HG03025 (cell line): ENCODE measurements at regions not wholly inside any gene's neighbourhood (a gene's known extent, or its start where the extent isn't known, plus 50 kb on each side); places are given as distances from the start of the nearest gene placed in this dataset.
A peak's percentile ranks its signal among the peaks of the same experiment; 100 is the strongest.

ENCODE experiments used
- ATAC-seq: cut with Tn5 transposase; IDR thresholded peaks from one replicate; pipeline ENCODE4 v1.9.1; 2021; ENCODE audit warnings: mild to moderate bottlenecking, moderate library complexity; ENCODE audit not compliant: unreplicated experiment, low FRiP score

DNA sequence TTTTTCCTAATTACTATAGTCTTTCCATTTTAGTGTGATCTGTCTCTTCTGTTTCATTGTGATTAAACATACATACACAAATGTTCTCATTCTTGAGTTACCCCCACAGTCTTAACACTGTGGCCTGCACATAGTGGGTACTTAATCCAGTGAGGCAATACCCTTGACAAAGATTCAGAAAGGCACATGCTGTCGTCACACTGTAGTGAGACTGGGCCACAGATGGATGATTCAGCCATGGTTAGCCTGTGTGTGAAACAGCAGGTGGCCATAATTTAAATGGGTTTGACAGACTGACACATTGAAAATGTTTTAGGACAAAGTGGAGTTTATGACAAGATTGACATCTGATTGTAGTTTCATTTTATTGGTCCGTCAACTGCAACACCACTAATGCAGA, 313.1 kb downstream of the C11orf87 start:
- no peak for ATAC-seq

DNA sequence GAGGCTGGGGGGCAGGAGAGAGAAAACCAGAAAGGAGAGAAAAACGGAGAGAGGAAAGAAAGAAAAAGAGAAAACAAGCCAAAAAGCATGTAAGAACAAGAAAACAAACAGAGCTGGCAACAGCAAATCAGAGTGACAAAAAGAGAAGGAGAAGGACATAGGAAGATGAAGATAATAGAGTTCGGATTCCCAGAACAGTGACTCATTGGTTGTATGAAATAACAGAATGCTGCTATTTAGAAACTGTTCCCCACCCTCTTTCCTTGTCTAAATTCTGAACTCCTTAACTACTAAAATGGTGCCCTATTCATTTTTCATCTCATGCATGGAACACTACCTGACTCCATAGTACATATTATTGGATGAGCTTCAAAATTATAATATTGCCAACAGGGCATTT, 317.4 kb downstream of the C11orf87 start:
- no peak for ATAC-seq

DNA sequence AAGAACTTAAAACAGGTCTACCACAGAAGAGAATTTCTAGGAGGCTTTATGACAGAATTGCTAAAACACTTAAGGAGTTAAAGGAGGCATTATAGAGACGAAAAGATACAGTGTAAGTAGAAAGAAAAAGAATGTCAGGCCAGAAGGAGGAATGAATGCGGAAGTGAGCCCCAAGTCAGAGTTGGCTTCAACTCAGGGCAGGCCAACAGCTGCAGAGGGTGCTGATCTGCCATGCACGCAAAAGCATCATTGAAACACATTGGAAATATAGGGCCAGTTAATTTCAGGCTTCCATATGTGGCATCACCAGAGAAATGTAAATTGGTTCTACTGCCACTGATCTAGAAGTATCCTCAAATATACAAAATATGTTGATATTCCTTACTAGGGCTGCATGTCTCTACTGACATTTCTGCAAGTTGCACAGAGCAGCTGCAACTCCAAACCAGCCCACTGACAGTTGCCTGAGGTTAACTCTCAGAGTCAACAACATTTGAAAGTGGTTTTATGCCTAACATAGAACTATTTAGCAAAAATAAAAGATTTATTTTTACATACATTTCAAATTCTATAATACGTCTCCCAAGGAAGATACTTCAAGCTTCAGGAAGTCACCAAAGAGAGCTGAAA, 324.1 kb downstream of the C11orf87 start:
- ATAC-seq = no peak

DNA sequence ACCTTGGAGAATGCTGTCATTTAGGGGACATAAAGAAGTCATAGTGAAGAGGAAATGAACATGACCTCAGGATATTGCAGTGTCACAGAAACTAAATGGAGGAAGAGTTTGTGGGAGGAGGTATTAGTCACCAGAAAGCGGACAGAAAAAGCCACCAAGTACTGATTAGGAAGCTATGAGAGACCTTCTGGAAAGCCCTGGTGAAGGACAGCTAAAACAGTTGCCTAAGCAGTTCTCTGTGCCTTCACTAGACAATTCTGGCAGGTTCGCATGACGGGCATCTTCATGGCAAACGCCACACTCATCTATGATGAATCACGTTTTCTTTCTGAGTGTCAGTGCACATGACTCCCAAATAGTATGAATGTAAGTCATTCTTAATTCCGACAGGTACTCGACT, 325.8 kb downstream of the C11orf87 start:
- peak; percentile 57 for ATAC-seq

DNA sequence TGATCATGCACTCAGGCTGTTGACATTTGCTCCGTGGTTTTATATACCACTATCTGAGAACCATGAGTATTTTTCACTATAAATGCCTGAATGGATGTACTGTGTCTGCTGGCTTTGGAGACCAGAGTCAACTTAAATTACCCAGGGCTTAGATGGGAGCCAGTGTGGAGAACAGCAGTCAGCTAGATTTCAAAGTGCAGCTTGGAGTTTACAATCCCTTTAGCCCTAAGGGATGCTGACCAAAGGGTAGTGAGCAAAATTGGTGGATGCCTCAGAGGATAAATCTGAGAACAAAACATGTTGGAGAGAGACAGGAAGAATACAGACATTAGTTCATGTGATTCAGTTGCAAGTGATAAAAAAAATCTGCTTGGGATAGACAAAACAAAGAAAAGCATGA, 327.5 kb downstream of the C11orf87 start:
- no peak for ATAC-seq

DNA sequence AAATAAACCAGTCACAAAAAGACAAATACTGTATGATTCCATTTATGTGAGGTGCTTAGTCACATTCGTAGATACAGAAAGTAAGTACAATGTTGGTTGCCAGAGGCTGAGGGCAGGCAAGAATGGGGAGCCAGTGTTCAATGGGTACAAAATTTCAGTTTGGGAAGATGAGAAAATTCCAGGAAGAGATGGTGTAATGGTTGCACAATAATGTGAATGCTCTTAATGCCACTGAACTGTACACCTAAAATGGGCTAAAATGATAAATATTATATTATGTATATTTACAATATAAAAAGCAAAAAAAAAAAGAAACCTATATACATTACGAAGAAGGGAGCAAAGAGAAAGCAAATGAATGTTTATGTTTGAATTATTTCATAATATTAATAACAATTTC, 329.0 kb downstream of the C11orf87 start:
- no peak for ATAC-seq

DNA sequence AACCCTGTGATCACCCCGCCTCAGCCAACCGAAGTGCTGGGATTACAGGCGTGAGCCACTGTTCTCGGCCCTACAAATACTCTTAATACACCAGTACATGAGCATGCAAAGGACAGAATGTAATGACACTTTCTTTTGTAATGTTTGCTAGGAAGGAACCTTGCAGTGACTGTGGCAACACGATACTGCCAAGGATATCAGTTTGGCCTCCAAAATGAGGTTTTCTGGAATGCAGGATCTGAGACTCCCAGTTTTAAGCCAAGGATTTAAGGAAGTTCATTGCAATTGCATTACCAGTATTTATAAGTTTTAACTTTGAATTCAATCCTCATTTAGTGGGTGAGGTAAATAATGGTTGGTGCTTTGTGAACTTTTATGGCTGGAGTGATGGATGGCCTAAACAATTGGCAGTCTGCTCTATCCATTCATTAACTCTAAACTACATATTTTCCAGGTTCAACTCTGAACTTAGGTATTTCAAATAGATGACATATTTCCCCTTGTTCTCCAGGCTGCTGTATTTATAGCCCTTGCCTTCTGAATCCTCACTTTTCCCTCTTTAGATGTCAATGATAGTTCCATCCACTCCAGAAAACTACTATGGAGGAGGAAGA, 330.3 kb downstream of the C11orf87 start:
- ATAC-seq = no peak

DNA sequence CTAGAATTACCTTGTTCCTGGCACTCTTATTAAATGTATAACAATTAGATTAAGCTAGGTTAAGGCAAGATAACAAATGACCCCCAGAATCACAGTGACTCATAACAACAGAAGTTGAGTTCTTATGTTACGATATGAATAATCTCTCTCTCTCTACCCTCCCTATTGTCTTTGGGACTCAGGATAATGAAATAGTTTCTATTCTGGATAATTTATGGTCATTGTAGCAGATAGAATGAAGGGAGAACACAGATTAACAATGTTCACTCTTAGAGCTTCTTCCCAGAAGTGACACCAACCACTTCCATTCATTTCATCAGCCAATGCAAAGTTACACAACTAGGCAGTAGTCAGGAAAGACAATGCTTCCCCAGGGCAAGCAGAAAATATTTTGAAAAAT, 334.5 kb downstream of the C11orf87 start:
- ATAC-seq = no peak

DNA sequence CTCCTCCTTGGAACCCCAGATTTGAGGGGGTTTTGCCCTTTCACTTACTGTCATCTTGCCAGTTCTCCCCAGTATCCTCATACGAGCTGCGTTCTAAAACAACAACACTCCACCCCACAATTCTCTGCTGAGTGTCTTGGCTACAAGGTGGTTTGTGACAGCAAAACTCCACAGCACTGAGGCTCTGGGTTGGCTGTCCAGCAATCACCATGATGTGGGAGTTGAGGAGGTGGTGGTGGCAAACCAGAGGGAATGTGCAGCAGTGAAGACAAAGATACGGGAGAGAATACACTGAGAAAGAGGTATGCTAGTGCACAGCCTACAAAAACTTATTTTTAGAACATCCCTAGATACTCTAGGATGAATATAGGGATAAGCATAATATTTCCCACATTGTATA, 335.0 kb downstream of the C11orf87 start:
- ATAC-seq = no peak

DNA sequence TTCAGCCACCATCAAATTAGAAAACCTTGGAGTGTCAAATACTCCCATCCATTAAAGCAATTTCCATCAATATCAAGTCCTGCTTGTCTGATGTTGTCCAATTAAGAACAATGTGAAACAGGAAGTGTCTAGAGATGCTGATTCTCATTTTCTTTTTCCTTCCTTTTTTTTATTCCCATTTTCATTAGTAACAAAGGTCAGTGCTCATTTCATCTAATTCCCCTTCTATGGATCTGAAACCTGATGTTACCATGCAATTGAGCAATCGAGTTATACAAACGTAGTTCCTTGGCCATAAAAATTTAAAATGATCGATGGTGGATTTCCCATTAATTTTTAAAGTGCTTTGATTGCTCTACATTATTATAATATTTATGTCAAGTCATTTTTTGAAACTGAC, 330.6 kb upstream of the ZC3H12C start:
- no peak for ATAC-seq

DNA sequence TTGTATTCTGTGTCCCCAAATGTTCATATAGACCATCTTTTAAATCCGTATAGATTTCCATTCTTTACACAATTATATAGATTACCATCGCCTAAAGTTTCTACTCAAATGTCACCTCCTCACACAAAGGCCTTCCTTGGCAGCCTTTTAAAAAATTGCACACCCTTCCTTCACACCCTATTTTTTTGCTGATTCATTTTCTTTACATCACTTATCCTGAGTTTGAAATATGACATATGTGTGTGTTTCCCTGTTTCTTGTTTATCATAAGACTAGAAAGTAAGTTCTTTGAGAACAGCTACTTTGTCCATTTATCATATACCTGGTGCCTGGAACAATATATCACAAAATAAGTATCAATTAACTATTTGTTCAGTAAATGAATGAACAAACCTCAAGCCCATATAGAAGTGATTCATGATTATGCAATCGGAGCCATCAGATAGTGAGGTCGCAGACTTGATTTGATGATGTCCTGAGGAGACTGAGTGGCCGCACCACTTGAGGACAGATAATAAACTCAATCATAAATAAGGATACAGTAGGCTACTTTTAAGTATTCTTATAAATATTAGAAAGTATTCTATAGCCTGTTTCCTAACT, 327.4 kb upstream of the ZC3H12C start:
- no peak for ATAC-seq

DNA sequence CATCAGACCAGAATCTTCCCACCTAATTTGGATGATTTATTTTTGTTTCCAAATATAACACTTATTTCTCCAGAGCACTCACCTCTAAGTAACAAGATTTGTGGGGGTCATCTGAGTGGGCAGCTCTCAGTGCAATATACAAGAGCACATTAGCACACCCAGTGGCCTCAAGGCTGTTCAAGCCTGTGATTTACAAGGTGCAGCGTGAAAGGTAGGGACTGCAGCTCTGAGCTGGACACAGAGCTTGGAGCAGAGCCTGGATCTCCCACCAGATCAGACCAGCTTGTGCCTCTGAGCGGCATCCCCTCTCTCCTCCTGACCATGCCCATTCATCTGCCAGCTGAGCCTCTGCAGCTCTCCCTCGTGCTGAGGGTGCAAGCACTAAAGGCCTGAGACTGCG, 323.3 kb upstream of the ZC3H12C start:
- no peak for ATAC-seq

DNA sequence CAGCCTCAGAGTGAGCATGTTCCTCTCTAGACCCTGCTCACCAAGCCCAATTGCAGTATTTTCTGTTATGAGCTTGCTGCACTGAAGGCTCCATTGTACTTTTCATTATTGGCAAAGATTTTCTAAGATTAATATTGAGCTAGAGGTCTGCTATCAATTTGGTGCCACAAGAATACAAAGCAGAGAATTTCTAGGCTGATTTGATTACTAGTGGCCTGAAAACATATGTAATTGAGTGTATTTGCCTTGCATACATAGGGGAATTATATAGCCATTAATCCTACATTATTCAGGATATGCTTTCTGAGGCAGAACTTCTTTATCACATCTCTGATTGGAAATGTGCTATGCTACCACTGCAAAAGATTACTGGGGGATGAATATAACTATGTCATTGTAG, 322.9 kb upstream of the ZC3H12C start:
- no peak for ATAC-seq

DNA sequence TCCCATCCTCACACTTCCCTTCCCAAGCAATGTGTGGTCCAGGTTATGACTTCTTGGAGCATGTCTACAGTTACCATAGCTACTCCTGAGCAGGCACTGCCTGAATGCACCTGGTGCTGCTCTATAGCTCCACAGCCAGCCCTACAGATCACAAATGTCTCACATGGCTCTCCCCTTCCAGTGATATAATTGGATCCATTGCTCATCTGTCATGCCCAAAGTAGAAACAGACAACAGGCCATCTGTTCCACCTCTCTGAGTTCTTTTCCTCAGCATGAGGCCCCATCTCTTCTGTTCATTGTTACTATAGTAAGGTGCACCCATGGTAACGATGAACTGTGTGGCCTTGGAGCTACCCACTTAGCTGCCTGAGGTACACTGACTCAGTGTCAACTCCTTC, 320.3 kb upstream of the ZC3H12C start:
- ATAC-seq = no peak

DNA sequence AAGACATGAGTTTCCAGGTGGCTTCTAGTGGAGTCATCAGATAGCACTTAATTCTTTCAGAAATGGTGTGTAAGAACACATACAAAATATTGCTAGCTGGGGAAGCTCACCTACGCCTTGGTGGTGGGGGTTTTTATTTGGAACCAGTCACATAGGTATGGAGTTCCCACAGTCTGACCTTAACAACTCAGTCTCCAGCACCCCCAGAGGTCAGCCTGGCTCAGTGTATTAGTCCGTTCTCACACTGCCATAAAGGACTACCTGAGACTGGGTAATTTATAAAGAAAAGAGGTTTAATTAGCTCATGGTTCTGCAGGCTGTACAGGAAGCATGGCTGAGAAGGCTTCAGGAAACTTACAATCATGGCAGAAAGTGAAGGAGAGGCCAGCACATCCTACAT, 317.5 kb upstream of the ZC3H12C start:
- no peak for ATAC-seq

DNA sequence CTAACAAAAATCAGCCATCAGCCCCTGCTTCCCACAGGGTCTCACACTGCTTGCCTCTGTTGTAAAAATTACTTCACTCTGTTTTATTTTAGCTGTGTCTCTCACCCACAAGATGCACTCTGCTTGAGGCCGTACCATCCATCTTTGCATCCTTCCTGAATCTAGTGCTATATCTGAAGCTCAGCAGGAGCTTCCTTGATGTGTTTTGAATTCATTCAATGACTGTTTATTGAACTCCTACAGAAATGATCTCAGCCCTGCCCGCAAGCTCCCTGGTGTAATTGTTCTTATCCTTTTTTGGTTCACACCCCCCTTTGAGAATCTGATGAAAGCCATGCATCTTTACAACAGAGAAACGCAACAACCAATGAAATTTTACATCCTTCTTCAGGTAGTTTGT, 310.2 kb upstream of the ZC3H12C start:
- no peak for ATAC-seq

DNA sequence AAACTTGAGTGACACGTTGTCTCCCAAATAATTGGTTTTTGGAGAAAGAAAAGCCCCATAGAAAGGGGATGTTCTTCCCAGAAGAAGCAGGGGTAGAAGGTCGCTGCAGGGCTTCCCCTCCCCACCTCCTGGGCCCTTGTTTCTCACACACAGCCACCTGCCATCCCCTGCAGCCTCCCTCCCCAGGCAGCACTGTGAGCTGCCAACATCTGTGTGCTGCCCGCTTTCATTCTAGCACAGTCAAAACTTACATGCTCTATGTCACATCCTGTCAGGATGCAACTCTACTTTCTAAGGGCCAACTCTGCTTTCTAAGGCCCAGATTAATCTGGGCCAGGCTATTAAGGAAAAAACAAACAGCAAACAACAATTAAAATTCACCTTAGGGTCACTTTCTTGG, 309.4 kb upstream of the ZC3H12C start:
- peak; percentile 74 for ATAC-seq

DNA sequence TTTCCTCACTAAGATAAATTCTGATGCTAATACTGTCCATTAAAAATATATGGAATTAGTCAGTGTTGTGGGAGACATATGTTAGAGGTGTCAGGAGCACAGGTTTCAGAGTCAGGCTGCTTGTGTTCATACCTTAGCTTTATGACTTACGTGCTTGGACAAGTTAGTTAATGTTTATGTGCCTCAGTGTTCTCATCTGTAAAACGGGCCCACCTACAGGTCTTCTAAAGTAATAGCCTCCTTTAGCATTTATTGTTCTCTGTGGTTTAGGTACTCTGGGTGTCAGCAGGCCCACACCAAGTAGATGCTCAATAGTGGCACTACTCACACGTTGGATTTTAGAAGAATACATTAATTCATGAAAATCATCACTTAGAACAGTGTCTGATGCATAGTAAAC, 308.7 kb upstream of the ZC3H12C start:
- no peak for ATAC-seq

DNA sequence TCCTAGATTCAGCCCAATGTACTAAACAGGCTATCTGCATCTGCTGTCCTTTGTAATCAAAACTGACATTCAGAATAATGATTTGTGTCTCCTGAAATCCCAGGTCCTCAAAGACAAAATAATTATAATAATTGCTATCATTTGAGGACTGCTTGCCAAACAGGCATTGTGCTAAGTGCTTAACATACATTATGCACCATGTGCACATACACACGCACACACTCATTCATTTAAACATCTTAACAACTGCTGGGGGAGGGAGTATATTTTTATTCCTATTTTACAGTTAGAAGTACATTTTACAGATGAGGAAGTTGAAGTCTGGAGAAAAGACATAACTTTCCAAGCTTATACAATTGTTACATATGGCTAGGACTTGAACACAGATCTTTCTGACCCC, 308.0 kb upstream of the ZC3H12C start:
- ATAC-seq = no peak

DNA sequence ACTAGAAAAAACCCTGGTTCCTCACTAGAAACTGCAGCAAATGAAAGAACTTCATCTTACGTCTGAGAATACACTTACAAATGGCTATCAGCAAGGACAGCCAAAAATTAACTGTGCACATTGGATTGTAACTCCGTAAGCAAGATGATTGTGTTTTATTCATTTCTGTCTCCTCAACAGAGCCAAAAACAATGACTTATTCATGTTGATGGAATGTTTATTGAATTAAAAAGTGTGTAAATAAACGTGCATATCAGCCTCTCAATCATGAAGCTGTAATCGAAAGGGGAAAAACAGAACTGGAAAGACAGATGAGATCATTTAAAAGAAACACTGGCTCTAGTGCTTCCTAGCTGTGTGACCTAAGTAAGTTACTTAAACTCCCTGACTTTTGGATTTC, 307.5 kb upstream of the ZC3H12C start:
- no peak for ATAC-seq

DNA sequence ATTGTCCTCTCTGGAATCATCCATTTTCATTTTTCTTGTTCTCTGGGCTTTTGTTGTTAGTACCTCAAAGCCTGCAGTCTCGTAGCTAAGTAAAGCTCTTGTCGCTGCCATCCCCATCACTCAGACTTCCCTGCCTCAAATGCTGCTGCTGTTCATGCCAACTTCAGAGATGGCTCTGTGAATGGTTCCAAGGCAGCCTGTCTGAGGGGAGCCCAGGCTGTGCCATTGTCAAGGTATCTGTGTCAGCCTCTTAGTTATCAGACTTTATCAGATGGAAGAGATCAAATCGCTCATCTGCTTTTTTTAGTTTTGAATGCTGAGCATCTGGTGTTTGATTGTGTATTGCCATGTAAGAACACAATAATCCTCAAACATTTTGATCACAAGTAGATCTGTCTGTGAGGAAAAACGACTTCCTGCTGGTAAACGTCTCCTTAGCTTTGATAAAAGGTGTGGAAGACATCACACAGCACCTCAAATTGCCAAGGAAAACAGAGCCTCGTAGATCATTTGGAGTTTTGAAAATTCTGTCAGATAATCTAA, 304.2 kb upstream of the ZC3H12C start:
- no peak for ATAC-seq

DNA sequence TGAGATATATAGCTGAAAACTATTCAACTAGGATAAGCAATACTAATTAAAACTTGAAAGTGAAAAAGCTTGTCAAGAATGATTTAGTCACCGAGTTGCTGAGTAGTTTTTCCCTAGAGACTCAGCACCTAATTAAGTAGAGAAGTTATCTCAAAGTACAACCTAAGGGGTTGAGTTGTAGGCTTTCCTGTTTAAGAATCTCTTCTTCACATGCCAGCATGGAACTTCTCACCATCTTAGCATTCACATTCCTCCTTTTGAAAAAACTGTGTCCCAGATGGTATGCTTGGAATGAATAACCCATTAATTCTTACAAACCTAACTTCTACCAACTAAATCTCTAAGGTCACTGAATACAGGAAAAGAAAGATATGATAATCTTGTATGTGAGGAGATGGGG, 303.3 kb upstream of the ZC3H12C start:
- no peak for ATAC-seq
